HCEC 1CT (cell line): ENCODE measurements at regions not wholly inside any gene's neighbourhood (a gene's known extent, or its start where the extent isn't known, plus 50 kb on each side); places are given as distances from the start of the nearest gene placed in this dataset.

ENCODE experiments used
- DNase-seq: peaks from one replicate; pipeline ENCODE4 v3.0.0-alpha.2; 2017

GRCh38 chr1:219467524-219467923 is 145.4 kb downstream of the ZC3H11B start:
- no peak for DNase-seq

GRCh38 chr1:219466766-219467165 is 146.1 kb downstream of the ZC3H11B start:
- no peak for DNase-seq

GRCh38 chr1:219465212-219466093 is 147.5 kb downstream of the ZC3H11B start:
- no peak for DNase-seq

- no peak for DNase-seq
Observed at GRCh38 chr1:219463636-219464035, 149.3 kb downstream of the ZC3H11B start.

DNA sequence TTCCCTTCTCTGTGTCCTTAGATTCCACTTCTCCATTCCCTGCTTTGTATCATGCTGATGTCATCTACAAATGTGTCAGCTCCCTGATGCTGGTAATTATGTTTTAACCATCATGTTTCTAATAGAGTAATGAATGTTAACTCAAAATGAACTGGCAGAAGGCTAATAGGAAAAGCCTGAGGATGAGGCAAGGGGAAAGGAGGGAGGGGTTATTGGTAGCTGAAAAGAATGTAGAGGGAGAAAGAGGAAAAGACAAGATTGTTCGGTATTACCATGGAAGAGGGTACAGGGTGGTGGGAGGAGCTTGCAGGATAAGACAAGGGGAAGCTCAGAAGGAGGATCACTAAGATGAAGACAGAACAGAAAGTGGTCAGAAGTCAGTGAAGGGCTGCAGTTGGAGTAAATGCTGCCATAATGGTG is 150.9 kb downstream of the ZC3H11B start:
- no peak for DNase-seq

DNA sequence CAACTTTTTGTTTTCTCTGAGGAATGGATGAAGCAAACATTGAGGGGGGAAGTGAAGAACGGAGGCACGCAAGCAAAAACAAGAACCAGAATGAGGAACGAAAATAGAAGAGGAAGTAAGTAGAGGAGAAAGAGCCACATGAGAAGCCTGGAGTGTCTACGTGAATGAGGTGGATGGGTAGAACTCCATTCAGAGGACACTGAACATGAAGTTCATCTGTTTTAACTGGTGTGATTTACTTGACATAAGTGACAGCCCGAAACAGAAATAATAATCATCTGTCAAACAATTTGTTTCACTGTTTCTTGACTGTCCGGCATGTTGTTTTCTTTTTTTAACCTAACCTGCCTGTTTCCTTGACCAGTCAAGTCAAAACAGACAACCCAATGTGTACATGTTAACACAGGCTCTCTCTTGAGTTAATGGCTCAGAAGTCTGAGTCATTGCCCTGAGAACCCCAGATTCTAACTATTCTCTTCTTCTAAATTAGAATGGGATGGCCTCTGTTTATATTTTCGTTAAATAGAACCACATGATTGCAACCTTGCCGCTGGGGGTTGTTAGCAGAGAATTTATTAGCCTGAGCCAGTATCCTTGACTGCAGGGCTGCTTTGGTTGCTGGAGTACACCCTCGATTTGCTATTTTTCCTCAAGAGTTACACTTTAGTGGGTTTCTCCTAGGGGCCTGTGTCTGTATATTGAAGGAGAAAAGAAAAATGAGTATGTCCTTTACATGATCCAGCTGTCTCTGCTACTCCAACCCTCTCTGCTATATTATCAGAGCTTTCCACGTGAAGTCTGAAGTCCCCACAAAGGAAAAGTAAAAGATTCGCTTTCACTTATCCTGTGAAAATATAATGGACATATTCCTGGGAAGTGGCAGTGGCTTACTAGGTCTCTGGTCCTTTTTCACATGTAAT is 151.7 kb downstream of the ZC3H11B start:
- peak; percentile 52 for DNase-seq

GRCh38 chr1:219460081-219460895 is 152.6 kb downstream of the ZC3H11B start:
- no peak for DNase-seq

GRCh38 chr1:219459351-219460080 is 153.4 kb downstream of the ZC3H11B start:
- no peak for DNase-seq

GRCh38 chr1:219446288-219446687 is 166.6 kb downstream of the ZC3H11B start:
- no peak for DNase-seq

DNA sequence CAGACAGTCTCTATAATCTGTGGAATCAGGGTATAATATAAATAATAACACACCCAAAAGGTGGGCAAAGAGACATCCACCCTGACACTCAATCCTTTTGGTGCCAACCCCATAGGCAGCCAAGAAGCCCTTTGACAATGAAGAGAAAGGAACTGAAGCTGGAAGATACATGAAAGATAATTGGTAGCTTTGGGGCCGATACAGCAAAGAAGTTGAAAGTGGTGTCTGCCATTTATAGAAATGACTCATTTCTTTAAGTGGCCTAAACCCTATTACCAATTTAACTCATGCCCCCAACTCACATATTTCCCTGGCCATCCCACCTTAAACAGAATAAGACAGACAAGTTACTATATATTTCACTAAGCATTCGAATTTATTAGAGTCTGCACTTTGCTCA is 167.0 kb downstream of the ZC3H11B start:
- DNase-seq: no peak

DNA sequence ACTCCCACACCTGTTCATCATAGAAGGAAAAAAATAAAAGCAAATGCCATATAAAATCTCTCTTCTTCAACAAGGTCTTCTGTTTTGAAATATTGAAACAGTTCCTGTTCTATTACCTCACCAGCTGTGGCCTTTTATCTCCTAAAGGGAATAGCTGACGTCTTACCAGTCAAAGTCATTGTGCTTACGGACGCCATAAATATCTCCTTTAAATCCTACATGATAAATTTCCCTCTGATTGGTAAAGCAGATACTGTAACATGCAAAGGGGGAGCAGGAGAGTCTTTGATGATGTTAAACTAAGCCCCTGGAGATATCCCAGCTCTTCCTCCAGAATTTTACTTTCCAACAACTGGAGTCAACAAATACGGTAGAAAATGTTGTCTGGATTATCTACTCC is 168.4 kb downstream of the ZC3H11B start:
- no peak for DNase-seq

- peak; percentile 53 for DNase-seq
Observed at GRCh38 chr1:219443763-219444162, 169.1 kb downstream of the ZC3H11B start.

GRCh38 chr1:219442611-219443061 is 170.3 kb downstream of the ZC3H11B start:
- peak; percentile 71 for DNase-seq

DNA sequence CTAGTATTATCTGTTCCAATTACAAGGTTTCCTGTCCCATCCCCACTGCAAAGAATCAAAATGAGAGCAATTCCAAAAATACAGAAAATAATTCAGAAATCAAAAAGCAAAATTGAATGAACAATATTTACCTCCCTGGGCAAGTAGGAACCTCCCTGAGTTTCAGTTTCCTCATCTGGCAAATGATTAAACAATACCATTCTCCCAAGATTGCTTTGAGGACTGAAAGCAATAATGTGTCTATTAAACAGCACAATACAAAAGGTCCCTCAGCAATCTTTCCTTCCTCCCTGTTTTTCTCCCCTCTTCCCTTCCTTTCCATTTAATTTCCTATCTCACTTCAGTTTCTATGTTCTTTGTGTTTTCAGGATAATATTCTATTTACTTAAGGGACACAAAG is 171.0 kb downstream of the ZC3H11B start:
- no peak for DNase-seq

GRCh38 chr1:219439376-219439775 is 173.5 kb downstream of the ZC3H11B start:
- DNase-seq: no peak

GRCh38 chr1:219438386-219438785 is 174.5 kb downstream of the ZC3H11B start:
- DNase-seq: no peak

DNA sequence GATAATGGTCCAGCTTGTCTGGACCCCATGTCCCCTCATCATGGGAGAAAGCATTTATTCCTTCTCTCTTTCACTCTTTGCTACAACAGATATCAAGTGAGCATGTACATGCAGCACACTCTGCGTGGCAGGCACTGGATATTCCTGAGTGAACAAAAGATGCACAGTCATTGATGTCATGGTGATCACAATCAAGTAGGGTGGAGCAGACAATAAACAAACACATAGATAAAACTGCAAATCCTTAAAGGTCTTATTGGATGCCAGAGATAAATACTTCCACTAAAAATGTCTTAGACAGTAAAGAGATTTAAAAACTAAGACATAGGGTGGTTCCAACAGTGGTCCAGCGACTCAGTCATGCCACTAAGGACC is 178.0 kb downstream of the ZC3H11B start:
- DNase-seq: no peak

- DNase-seq: no peak
Observed at GRCh38 chr1:219434285-219434922, 178.5 kb downstream of the ZC3H11B start.

- no peak for DNase-seq
Observed at GRCh38 chr1:219433496-219434131, 179.3 kb downstream of the ZC3H11B start.

DNA sequence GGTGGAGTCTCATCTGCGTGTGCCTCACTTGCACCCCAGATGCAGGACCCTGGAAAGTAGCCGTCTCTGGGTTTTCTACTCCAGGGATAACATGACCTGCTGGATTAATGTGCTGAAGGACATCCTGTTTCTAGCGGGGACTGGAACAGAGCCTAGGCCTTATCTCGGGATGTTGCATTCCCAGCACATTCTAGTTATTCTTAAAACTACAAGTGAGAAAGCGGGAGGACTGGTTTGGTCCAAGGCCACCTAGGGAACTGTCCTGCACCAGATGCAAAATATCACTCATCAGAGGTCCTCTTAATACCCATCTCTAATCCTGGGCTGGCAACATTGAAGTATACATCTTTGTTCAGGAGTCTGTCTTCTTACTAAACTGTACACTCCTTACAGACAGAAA is 179.9 kb downstream of the ZC3H11B start:
- DNase-seq: no peak

GRCh38 chr1:219432191-219432606 is 180.7 kb downstream of the ZC3H11B start:
- DNase-seq: no peak
